Left kidney (tissue), 1 donor: ENCODE measurements at regions not wholly inside any gene's neighbourhood (a gene's known extent, or its start where the extent isn't known, plus 50 kb on each side); places are given as distances from the start of the nearest gene placed in this dataset.
"Not testable (repeated sequence)": the region's sequence is repeated elsewhere in the genome, so short reads cannot be mapped to it uniquely, and the experiment has no call there.

Experiments
- DNase-seq: peaks from one replicate; pipeline ENCODE4 v3.0.0-alpha.2; 2013

GRCh38 chr5:118282480-118283038, 705.8 kb downstream of the DTWD2 start:
- not testable (repeated sequence) for DNase-seq

DNA sequence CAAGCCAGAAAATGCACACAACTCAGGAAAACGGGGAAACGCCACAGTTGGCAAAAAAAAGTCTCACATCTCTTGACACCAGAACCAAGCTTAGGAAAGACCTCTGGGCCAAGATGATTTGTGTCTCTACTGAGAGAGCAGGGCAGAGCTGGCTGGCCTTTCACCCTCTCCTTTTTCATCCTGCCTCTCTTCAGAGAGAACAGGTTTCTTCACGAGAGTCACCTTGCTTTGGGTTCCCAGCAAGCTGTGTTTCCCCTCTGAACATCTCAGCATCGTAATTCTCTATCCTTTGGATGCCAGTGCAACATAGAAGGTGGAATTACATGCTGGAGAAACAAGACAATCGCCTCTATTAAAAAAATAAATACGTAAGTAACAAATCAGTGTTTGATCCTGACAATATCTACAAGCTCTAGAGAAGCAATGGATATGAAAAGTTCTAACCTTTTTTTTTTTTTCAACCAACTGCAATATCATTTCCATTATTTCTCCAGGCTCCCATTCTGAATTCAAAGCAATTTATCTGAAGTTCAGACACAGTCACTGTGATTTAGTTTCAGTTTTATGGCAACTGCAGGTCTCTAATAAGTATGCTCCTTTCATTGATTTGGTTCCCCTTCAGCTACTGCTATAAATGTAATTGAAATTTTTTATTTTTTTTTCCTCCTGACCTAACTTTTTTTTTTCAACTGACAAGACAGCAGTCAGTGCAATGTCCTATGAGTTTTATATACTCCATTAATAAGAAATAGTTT, 708.6 kb downstream of the DTWD2 start:
- no peak for DNase-seq

DNA sequence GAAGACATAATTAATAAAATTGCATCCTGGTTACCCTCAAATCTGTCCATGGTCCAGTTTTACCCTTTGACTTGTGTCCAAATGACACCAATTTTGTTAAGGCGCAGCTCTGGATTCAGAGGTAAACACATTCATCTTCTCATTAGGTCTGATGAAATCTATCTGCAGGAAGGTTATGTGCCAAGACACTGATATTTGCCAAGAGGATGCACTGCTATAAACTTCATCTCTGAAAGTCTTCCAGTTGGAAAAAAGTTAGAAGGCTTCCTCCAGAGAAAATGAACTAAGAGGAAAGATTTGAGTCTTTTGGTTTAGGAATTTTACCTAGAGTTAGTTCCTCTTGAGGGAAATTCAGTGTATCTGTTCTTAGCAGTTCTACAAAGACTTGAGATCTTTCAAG, 717.8 kb downstream of the DTWD2 start:
- no peak for DNase-seq

GRCh38 chr5:118258223-118258622, 730.1 kb downstream of the DTWD2 start:
- no peak for DNase-seq

DNA sequence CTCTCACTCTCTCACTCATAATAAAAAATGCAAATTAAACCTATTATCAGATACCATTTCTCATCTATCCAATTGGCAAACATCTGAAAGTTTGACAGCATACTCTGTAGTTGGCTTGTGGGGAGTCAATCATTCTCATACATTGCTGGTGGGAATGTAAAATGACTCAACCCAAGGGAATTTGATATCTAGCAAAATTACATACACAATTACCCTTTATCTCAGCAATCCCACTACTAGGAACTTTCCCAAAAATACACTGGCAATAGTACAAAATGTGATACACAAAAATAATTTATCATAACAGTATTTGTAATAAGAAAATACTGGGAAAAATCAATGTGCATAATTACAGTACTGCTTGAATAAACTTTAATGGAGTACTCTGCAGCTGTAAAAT, 731.3 kb downstream of the DTWD2 start:
- DNase-seq, result no peak

DNA sequence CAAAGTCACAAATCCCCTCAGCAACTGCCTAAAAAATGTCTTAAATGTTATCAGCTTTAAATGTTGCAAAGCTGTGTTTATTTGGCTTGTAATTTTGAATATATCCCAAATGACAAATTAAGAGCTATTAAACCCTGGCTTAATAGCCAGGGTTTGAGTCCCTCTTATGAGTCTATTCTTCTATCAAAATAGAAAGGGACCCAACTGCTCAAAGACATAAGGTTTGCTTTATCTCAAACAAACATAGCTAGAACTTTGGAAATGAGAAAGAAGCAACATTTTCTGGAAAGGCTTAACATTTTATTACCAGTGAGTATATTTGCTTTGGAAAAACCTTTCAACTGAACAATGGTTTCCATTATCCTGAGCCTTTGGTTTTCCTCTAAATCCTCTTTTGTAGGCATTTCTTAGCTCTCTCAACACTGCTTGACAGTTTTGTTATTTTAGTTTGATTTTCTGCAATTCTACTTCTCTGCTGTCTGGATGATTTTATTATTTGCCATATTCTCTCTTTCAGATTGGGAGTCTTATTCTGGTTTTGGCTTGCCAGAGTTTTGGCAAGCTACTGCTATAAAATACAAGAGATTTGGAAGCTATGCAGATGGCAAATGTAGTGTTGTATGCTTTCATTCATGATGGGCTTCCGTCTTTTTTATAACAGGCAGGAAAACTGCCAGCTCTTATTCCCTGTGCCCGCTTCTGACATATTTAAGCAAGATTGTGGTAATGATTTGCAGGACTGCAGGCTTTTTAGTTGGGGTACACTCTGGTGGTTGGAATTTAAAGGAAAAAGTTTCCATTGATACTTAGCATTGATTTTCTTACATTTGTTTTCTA, 734.9 kb downstream of the DTWD2 start:
- no peak for DNase-seq

DNA sequence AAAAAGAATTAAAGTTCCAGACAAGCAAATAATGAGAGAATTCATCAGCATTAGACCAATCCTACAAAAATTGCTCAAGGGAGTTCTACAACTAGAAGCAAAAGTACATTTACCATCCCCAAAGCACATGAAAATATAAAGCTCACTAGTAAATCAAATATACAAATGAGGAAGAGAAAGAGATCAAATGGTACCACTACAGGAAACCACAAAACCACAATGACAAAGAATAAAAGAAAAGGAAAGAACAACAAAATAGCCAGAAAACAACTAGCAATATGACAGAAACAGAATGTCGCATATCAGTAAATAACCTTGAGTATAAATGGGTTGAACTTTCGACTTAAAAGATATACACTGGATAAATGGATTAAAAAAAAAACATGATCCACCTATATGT, 739.0 kb downstream of the DTWD2 start:
- DNase-seq, result no peak

DNA sequence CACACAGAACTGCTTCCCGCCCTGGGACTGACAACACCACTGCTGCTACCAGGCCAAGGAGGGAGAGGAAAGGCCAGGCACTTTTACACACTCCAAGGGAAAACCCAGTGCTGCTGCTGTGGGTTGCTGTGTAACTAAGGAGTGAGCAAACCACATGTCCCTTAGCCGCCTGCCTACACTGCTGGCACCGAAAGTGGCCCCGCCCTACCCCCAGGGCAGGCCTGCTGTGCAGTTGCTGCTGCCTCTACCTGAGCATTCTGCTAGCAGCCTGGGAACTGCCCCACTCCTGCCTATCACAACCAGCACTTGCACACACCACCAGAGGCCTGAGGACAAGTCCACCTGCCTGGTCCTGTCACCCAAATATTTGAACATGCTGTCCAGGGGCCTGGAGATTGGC, 740.9 kb downstream of the DTWD2 start:
- no peak for DNase-seq

DNA sequence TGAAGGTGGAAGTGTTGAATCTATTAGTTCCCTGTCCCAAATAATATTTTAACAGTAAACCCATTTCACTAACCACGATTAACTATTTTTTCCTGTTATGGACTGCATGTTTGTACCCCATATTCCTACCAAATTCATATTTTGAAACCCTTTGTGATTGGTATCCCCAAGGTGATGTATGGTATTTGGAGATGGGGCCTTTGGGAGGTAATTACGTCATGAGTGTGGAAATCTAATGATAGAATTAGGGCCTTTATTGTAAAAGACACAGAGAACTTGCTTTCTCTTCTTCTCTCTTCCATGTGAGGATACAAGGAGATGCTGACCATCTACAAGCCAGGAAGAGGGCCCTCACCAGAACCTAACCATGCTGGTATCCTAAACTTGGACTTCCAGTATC, 744.7 kb downstream of the DTWD2 start:
- no peak for DNase-seq

- DNase-seq, result no peak
Observed at GRCh38 chr5:118243068-118243467, 745.3 kb downstream of the DTWD2 start.

DNA sequence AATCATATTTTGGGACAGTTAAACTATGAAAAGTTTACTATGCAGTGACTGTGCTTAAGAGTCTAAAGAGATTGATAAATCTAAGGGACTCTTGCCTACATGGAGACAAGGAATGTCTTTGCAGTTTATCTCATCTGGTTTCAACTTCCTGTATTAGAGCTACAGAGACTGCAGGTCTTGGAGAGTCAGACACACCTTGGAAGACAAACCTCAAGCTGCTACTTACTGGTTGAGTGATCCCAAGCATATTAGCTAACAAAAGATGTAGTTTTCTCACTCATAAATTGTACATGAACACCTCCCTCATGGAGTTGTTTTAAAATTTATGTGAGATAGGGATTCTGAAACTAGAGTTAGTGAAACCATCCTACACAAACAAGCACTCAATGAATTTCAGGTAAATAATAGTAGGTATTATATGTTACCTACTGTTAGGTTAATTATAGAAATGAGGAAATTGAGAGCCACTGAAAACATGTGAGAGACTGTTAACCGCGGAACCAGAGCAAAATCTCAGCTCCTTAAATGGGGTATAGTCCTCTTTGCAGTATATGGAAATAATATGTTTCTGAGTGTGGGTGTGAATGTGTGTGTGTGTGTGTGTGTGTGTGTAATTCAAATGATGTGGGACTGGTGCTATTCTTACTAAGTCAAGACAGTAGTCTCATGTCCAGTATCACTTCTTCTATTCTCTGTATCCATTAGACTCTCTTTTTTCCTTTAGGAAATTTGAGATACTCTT, 752.1 kb downstream of the DTWD2 start:
- no peak for DNase-seq

DNA sequence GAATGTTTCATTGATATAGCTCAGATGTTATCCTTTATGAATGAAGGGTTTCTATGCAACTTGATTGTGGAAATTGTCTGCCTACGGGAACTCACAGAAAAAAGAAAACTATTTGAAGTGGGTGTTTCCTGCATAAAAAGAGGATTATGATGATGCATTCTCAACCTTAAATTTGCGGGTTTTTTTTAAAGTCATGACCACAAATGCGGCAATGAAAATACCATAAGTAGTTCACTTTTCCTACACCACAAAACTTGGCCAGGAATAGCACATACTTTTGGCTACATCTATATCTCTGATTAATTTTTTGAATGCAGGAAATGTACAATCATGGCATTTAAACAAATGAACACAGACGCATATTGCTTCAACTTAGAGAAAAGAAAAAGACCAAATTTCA, 754.7 kb downstream of the DTWD2 start:
- no peak for DNase-seq

DNA sequence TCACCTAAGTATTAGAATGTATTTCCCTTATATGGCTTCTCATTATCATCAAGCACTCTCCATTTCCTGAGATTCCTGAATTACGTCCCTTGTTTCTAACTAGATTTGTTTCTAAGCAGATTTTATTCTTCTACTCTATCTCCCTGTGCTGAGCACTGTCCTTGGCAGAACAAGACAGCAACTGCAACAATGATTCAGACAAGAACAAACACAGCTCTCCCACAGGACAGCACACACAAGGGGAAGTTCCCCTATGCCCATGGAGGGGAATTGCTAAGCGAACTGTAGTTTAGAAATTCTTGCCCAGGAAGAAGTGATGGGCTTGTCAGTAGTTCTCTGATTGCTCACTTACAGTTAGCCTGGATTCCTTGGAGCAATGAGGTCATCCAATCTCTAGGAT, 759.9 kb downstream of the DTWD2 start:
- DNase-seq, result no peak

GRCh38 chr5:118224546-118224945, 763.8 kb downstream of the DTWD2 start:
- DNase-seq, result no peak

DNA sequence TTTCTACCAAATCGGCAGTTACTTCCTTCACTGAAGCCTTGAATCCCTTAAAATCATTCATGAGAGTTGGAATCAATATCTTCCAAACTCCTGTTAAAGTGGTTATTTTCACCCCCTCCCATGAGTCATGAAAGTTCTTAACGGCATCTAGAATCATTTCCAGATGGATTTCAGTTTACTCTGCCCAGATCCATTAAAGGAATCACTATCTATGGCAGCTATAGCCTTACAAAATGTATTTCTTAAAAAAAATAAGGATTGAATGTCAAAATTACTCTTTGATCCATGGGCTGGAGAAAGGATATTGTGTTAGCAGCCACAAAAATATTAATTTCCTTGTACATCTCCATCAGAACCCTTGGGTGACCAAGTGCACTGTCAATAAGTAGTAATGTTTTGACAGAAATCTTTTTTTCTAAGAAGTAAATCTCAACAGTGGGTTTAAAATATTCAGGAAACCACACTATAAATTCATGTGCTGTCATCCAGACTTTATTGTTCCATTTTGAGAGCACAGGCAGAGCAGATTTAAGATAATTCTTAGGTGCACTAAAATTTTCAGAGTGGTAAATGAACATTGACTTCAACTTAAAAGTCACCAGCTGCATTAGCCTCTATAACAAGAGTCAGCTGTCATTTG, 767.7 kb downstream of the DTWD2 start:
- no peak for DNase-seq

- DNase-seq, result no peak
Observed at GRCh38 chr5:118211606-118212005, 776.7 kb downstream of the DTWD2 start.

- DNase-seq, result no peak
Observed at GRCh38 chr5:118208031-118208453, 780.3 kb downstream of the DTWD2 start.

GRCh38 chr5:118199801-118200200, 788.5 kb downstream of the DTWD2 start:
- no peak for DNase-seq

DNA sequence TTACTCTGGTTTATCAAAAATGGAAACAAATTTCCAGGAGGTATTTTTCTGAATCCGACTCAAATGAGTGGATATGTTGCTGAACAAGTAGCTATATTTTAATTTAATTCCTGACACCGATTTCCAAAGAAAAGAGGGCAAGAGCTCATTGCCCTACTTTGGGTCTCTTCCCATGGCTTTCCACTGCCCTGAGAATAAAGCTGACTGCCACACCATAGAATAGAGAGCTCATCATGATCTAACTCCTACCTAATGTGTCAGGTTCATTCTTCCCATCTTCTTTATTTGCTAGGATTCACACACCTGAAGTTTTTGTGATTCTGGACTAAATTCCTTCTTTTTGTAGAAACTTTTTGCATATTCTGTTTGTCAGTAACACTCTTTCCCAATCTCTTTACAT, 792.1 kb downstream of the DTWD2 start:
- no peak for DNase-seq

DNA sequence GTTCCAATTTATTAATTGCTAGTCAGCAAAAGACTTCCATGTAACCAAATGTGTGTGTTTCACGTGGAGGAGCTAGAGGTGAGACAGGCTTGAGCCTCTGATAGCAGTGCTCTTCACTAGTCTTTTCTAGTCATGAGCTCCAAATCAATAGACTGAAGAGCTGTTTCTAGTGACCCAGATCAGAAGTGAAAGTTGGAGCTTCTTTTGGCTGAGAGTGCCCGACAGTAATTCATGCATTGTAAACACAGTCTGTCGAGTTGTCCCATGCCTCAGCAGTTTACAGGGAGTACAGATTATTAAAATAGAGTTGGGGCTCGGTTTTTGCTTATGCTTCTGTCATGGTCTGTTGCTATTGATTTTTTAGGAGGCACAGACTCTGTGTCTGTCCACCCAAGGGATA, 793.1 kb downstream of the DTWD2 start:
- no peak for DNase-seq

- DNase-seq, result no peak
Observed at GRCh38 chr5:118193194-118193905, 795.0 kb downstream of the DTWD2 start.
